ENCODE measurements at regions not wholly inside any gene's neighbourhood (a gene's known extent, or its start where the extent isn't known, plus 50 kb on each side); places are given as distances from the start of the nearest gene placed in this dataset.

DNA sequence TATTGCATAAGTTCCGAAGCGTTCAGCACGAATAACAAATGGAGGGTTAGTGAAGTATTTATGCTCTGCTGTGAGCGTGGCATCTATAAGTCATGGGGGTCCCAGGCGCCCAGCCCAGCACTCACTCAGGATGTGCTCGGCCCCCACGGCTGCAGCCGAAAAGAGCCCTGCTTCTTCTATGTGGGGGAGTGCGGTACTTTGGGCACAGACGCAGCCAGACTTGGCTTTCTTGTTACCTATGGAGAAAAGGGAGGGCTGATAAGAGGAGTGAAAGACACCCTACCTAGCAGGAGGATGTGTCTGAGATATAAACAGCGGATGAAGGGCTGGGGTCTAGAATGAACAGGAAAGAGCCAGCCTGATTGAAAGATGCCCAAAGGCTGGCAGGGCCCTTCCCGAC lies 51.4 kb downstream of the MRPL36 start:
- no peak overlapping the region for H3K9ac ChIP-seq (ENCODE audit: low read length)
- H4K20me1 ChIP-seq (ENCODE audit: insufficient read depth, low read depth, low read length) = no peaks in the 10 kb centered on the region
- H3K36me3 ChIP-seq (ENCODE audit: insufficient read depth, low read length) = no peaks in the 10 kb centered on the region
- no peak overlapping the region for H3K27ac ChIP-seq (ENCODE audit: low read length)
- no peaks in the 10 kb centered on the region for H3K9me2 ChIP-seq (replicated peaks; ENCODE audit: insufficient read depth, low read length)
- H2AFZ ChIP-seq (ENCODE audit: low read length) = no peak overlapping the region
- no peaks in the 10 kb centered on the region for H3K27me3 ChIP-seq (ENCODE audit: low read length)
- H3K4me2 ChIP-seq (ENCODE audit: low read depth, low read length, poor library complexity, severe bottlenecking) = no peak overlapping the region
- no peaks in the 10 kb centered on the region for H3K4me1 ChIP-seq (ENCODE audit: low read length)
- no peak overlapping the region for H3K4me3 ChIP-seq (ENCODE audit: low read length)
- H3K79me2 ChIP-seq (ENCODE audit: low read length) = no peaks in the 10 kb centered on the region
- no peak for DNase-seq
- no peaks in the 10 kb centered on the region for H3K9me3 ChIP-seq (ENCODE audit: low read length)

DNA sequence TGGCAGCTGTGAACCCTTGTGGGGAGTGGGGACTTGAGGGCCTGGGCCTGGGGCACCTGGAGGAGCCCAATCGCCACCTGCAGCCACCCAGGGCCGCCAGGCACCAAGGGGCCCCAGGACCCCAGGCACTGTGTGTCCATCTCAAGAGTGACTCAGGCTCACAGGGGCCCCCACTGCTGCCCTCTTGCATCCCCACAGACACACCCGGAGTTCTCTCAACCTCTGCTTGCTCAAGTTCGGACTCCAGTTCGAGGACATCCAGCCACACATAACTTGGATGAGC lies 51.9 kb downstream of the MRPL36 start:
- no peaks in the 10 kb centered on the region for H3K36me3 ChIP-seq (ENCODE audit: insufficient read depth, low read length)
- no peak for DNase-seq
- no peaks in the 10 kb centered on the region for H3K27me3 ChIP-seq (ENCODE audit: low read length)

DNA sequence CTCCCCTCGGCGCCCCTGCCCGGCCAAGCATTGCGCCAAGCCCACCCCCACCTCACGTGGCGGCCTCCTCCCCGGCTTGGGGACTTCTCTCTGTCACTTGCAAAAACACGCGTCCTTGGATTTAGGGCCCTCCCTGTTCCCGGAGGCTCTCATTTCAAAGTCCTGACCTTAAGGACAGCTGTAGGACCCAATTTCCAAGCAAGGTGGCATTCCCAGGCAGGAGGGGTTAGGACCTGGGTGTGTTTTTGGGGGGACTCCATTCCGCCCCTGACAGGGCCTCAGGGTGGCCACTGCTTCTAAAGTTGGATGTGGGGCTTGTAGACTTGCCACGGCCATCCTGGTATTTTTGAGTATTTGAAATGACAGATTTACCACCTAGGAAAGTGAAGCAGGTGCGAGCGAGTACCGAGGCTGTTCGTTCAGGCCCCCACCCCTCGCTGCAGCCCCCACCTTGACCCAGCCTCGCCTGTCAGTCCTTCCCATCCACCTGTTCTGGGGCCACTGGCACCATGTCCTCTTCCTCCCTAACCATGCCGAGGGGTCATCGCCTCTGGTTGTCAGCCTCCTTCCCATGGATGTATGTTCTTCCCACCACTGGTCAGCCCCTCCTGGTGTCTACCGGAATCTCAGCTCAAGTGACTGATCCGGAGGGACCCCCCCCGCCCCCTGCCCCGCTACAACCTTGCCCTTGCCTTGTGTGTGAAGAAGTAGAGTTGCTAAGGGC lies 52.4 kb downstream of the MRPL36 start:
- DNase-seq = no peak
- H3K4me2 ChIP-seq (ENCODE audit: low read depth, low read length, poor library complexity, severe bottlenecking) = no peak overlapping the region
- no peaks in the 10 kb centered on the region for H3K27me3 ChIP-seq (ENCODE audit: low read length)

More for the DNA sequence above, 51.9 kb downstream of the MRPL36 start:
- H3K27ac ChIP-seq (ENCODE audit: low read length) = no peak overlapping the region
- H3K4me3 ChIP-seq (ENCODE audit: low read length) = no peak overlapping the region
- H3K4me1 ChIP-seq (ENCODE audit: low read length) = no peaks in the 10 kb centered on the region
- H3K9ac ChIP-seq (ENCODE audit: low read length) = no peak overlapping the region
- no peaks in the 10 kb centered on the region for H3K9me3 ChIP-seq (ENCODE audit: low read length)
- no peaks in the 10 kb centered on the region for H4K20me1 ChIP-seq (ENCODE audit: insufficient read depth, low read depth, low read length)
- H3K4me2 ChIP-seq (ENCODE audit: low read depth, low read length, poor library complexity, severe bottlenecking) = no peak overlapping the region
- no peaks in the 10 kb centered on the region for H3K9me2 ChIP-seq (replicated peaks; ENCODE audit: insufficient read depth, low read length)
- no peaks in the 10 kb centered on the region for H3K79me2 ChIP-seq (ENCODE audit: low read length)
- H2AFZ ChIP-seq (ENCODE audit: low read length) = no peak overlapping the region

DNA sequence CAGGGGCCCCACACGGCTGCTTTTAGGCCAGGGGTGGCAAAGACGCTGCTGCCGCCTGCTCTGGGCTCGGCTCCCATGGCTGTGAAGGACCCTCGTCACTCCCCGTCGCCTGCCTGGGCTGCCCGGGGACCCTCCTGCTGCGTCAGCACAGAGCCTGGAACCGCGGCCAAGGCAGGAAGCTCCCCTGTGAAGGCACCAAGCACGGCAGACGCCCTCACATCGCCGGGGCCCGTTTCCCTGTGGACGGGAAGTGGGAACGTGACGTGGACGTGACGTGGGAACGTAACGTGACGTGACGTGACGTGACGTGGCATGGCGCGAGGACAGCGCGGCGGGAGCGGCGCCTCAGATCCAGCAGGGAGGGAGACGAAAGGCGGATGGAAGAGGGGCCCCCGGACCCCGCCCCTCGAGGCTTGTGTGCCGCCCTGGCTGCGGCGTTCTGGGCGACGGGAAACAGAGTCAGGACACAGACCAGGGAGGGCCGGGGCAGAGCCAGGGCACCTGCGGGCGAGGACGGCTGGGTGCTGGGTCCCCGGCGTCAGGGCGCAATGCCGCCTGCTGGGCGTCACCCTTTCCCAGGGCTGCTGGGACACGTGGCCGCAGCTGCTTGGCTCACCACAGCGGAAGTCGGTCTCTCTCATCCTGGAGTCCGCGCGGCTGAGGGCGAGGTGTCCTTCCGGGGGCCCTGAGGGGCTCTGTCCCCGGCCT lies 53.1 kb downstream of the MRPL36 start:
- H3K9me2 ChIP-seq (replicated peaks; ENCODE audit: insufficient read depth, low read length) = no peaks in the 10 kb centered on the region
- H3K27me3 ChIP-seq (ENCODE audit: low read length) = no peaks in the 10 kb centered on the region
- H4K20me1 ChIP-seq (ENCODE audit: insufficient read depth, low read depth, low read length) = no peaks in the 10 kb centered on the region
- H3K79me2 ChIP-seq (ENCODE audit: low read length) = no peaks in the 10 kb centered on the region
- H3K4me2 ChIP-seq (ENCODE audit: low read depth, low read length, poor library complexity, severe bottlenecking) = no peak overlapping the region
- H3K27ac ChIP-seq (ENCODE audit: low read length) = no peak overlapping the region
- DNase-seq = no peak
- no peaks in the 10 kb centered on the region for H3K36me3 ChIP-seq (ENCODE audit: insufficient read depth, low read length)
- no peaks in the 10 kb centered on the region for H3K4me1 ChIP-seq (ENCODE audit: low read length)
- no peak overlapping the region for H2AFZ ChIP-seq (ENCODE audit: low read length)
- H3K4me3 ChIP-seq (ENCODE audit: low read length) = no peak overlapping the region
- H3K9me3 ChIP-seq (ENCODE audit: low read length) = no peaks in the 10 kb centered on the region
- H3K9ac ChIP-seq (ENCODE audit: low read length) = no peak overlapping the region

More for the DNA sequence above, 52.4 kb downstream of the MRPL36 start:
- H3K79me2 ChIP-seq (ENCODE audit: low read length) = no peaks in the 10 kb centered on the region
- no peaks in the 10 kb centered on the region for H3K9me3 ChIP-seq (ENCODE audit: low read length)
- H4K20me1 ChIP-seq (ENCODE audit: insufficient read depth, low read depth, low read length) = no peaks in the 10 kb centered on the region
- no peaks in the 10 kb centered on the region for H3K36me3 ChIP-seq (ENCODE audit: insufficient read depth, low read length)
- no peaks in the 10 kb centered on the region for H3K9me2 ChIP-seq (replicated peaks; ENCODE audit: insufficient read depth, low read length)
- no peak overlapping the region for H2AFZ ChIP-seq (ENCODE audit: low read length)
- no peak overlapping the region for H3K27ac ChIP-seq (ENCODE audit: low read length)
- H3K9ac ChIP-seq (ENCODE audit: low read length) = no peak overlapping the region
- H3K4me1 ChIP-seq (ENCODE audit: low read length) = no peaks in the 10 kb centered on the region
- H3K4me3 ChIP-seq (ENCODE audit: low read length) = no peak overlapping the region

DNA sequence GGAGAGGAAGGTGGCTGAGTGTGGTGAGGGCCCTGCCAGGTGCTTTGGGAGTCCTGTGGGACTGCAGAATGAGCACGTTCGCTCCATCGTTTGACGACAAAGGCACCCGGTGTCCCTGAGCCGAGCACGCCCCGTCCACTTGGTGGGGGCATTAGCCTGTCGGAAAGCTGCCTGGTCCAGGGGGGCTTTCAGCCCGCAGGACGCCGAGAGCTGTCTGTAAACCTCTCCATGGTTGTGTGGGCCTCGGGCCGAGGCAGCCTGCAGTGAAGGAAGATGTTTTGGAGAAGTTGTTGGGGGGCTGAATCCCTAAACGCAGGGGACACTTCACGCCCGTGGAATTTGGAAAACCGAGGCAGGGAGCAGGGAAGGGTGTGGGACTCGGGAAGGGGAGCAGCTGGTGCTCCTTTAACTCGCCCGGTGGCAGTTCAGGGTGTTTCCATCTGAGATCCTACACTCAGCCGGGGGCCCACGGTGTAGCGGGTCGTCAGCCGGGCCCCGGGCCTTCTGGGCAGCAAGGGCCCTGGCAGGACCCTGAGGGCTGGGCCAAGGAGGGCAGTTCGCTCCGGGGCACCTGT lies 53.8 kb downstream of the MRPL36 start:
- Histone ChIP-seq H3K4me3 (ENCODE audit: low read length) (no peak overlapping the region), H3K27me3 (ENCODE audit: low read length) (no peaks in the 10 kb centered on the region), H2AFZ (ENCODE audit: low read length) (no peak overlapping the region), H3K36me3 (ENCODE audit: insufficient read depth, low read length) (no peaks in the 10 kb centered on the region), H3K4me1 (ENCODE audit: low read length) (no peaks in the 10 kb centered on the region), H4K20me1 (ENCODE audit: insufficient read depth, low read depth, low read length) (no peaks in the 10 kb centered on the region), H3K9ac (ENCODE audit: low read length) (no peak overlapping the region), H3K79me2 (ENCODE audit: low read length) (no peaks in the 10 kb centered on the region), H3K27ac (ENCODE audit: low read length) (no peak overlapping the region), H3K9me2 (replicated peaks; ENCODE audit: insufficient read depth, low read length) (no peaks in the 10 kb centered on the region), H3K9me3 (ENCODE audit: low read length) (no peaks in the 10 kb centered on the region), H3K4me2 (ENCODE audit: low read depth, low read length, poor library complexity, severe bottlenecking) (no peak overlapping the region)
- DNase-seq = no peak

DNA sequence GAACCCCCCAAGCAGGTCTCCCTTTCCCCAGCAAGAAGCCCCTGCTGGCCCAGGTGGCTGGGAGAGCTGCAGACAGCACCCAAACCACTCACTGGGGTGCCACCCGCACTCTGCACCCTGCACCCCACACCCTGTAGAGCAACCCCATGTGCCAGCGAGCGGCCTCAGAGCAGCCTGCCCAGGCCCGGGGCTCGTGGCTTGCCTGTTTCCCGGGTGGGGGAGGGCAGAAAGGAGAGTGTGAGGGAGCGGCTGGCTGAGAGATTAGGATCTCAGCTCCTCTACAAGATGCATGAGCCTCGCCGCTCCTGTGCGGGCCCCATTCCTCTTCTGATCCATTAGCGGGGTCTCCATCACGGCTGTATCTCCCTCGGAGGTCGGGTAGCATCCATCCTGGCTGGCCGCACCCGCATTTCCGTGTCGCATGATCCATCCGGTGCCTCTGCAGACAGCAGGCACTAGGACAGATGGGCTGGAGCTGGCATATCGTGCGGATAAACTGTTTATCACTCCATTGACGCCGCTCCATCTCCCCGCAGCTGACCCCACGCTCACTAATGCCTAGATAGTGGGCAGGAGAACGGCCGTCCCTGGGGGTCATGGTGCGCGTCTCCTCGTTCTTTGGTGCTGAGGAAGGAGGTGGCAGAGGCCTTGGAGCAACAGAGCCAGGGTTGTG lies 54.4 kb downstream of the MRPL36 start:
- H4K20me1 ChIP-seq (ENCODE audit: insufficient read depth, low read depth, low read length) = no peaks in the 10 kb centered on the region
- H3K9me3 ChIP-seq (ENCODE audit: low read length) = no peaks in the 10 kb centered on the region
- no peaks in the 10 kb centered on the region for H3K36me3 ChIP-seq (ENCODE audit: insufficient read depth, low read length)
- H3K27me3 ChIP-seq (ENCODE audit: low read length) = peaks cover 2% of the 10 kb centered on the region; the same call in 1 of the 2 replicates
- no peaks in the 10 kb centered on the region for H3K4me1 ChIP-seq (ENCODE audit: low read length)
- H3K9ac ChIP-seq (ENCODE audit: low read length) = no peak overlapping the region
- H2AFZ ChIP-seq (ENCODE audit: low read length) = no peak overlapping the region
- no peaks in the 10 kb centered on the region for H3K9me2 ChIP-seq (replicated peaks; ENCODE audit: insufficient read depth, low read length)
- H3K4me3 ChIP-seq (ENCODE audit: low read length) = no peak overlapping the region
- H3K27ac ChIP-seq (ENCODE audit: low read length) = no peak overlapping the region
- no peak for DNase-seq
- no peak overlapping the region for H3K4me2 ChIP-seq (ENCODE audit: low read depth, low read length, poor library complexity, severe bottlenecking)
- H3K79me2 ChIP-seq (ENCODE audit: low read length) = no peaks in the 10 kb centered on the region

DNA sequence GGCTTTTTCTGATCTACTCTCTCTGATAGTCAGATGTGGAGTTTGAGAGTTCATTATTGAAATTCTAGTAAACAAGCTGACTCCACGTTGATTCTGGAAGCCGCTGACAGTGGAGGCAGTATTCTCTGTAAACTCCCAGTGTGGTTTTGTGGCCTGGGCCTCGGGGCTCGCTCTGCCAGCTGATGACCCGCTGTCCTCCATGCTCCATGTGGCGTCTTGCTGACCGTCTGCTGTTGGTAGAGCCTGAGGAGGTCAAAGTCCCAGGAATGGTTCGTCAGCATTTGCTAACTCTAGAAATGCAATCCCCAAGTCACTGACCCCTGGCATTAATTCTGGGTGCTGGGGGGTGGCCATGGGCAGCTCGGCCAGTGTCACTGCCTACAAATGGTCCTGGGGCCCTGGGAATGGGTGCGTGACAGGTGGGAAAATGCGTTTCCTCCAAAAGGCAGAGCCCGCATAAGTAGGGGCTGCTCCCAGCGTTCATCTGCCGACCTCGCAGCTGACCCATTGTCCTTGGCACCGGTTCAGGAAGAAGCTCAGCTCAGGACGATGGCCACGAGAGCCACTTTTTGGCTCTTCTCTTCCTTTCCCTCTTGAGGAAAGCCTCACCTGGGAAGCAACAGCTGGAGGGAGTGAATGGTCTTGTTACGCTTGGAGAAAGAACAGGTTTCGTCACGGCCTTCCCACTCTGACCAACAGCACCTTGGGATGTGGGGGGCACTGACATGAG lies 55.1 kb downstream of the MRPL36 start:
- no peak overlapping the region for H3K4me3 ChIP-seq (ENCODE audit: low read length)
- H3K4me2 ChIP-seq (ENCODE audit: low read depth, low read length, poor library complexity, severe bottlenecking) = no peak overlapping the region
- no peak overlapping the region for H2AFZ ChIP-seq (ENCODE audit: low read length)
- DNase-seq = no peak
- H3K27me3 ChIP-seq (ENCODE audit: low read length) = peaks cover 2% of the 10 kb centered on the region; the same call in 1 of the 2 replicates
- no peaks in the 10 kb centered on the region for H3K9me2 ChIP-seq (replicated peaks; ENCODE audit: insufficient read depth, low read length)
- no peaks in the 10 kb centered on the region for H3K79me2 ChIP-seq (ENCODE audit: low read length)
- H3K27ac ChIP-seq (ENCODE audit: low read length) = no peak overlapping the region
- peaks cover 4% of the 10 kb centered on the region; the same call in 1 of the 2 replicates for H3K9me3 ChIP-seq (ENCODE audit: low read length)
- no peaks in the 10 kb centered on the region for H3K36me3 ChIP-seq (ENCODE audit: insufficient read depth, low read length)
- no peak overlapping the region for H3K9ac ChIP-seq (ENCODE audit: low read length)
- H4K20me1 ChIP-seq (ENCODE audit: insufficient read depth, low read depth, low read length) = no peaks in the 10 kb centered on the region
- no peaks in the 10 kb centered on the region for H3K4me1 ChIP-seq (ENCODE audit: low read length)

DNA sequence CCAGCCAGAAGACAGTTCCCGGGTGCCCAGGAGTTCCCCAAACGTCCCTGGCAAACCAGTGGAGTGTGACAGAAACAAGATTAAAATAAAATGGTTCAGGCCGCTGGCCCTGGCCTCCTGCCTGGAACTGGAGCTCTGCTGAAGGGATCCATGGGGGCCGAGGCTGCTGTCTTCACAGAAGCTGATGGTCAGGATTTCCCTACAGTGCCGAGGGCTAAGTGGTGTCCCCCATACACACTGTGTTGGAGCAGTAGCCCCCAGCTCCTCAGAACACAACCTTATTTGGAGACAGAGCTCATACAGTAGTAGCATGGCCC lies 55.9 kb downstream of the MRPL36 start:
- Histone ChIP-seq H3K9ac (ENCODE audit: low read length) (no peak overlapping the region), H3K27ac (ENCODE audit: low read length) (no peak overlapping the region), H3K36me3 (ENCODE audit: insufficient read depth, low read length) (no peaks in the 10 kb centered on the region), H3K9me2 (replicated peaks; ENCODE audit: insufficient read depth, low read length) (no peaks in the 10 kb centered on the region), H3K9me3 (ENCODE audit: low read length) (peaks cover 4% of the 10 kb centered on the region; the same call in 1 of the 2 replicates), H3K4me1 (ENCODE audit: low read length) (no peaks in the 10 kb centered on the region), H4K20me1 (ENCODE audit: insufficient read depth, low read depth, low read length) (no peaks in the 10 kb centered on the region), H2AFZ (ENCODE audit: low read length) (no peak overlapping the region), H3K4me2 (ENCODE audit: low read depth, low read length, poor library complexity, severe bottlenecking) (no peak overlapping the region), H3K79me2 (ENCODE audit: low read length) (no peaks in the 10 kb centered on the region), H3K27me3 (ENCODE audit: low read length) (peaks cover 2% of the 10 kb centered on the region; the same call in 1 of the 2 replicates), H3K4me3 (ENCODE audit: low read length) (no peak overlapping the region)
- DNase-seq = no peak

Measured in Karpas-422 (cell line).